KG1 (cell line): ENCODE measurements at regions not wholly inside any gene's neighbourhood (a gene's known extent, or its start where the extent isn't known, plus 50 kb on each side); places are given as distances from the start of the nearest gene placed in this dataset.
"Not testable (repeated sequence)": the region's sequence is repeated elsewhere in the genome, so short reads cannot be mapped to it uniquely, and the experiment has no call there.

Experiments
- DNase-seq: peaks from one replicate; lab custom pipeline; 2025; lab: John Stamatoyannopoulos, UW

- DNase-seq, result no peak
Measured at GRCh38 chr9:88872192-88872946, 118.9 kb upstream of the S1PR3 start.

GRCh38 chr9:88873635-88874034 lies 117.6 kb upstream of the S1PR3 start:
- DNase-seq, result no peak

GRCh38 chr9:88874391-88874790 lies 116.9 kb upstream of the S1PR3 start:
- DNase-seq, result no peak

- DNase-seq, result no peak
Measured at GRCh38 chr9:88875400-88876120, 115.7 kb upstream of the S1PR3 start.

- DNase-seq, result no peak
Measured at GRCh38 chr9:88880199-88880598, 111.1 kb upstream of the S1PR3 start.

- not testable (repeated sequence) for DNase-seq
Measured at GRCh38 chr9:88884291-88884690, 107.0 kb upstream of the S1PR3 start.

GRCh38 chr9:88886762-88887161 lies 104.5 kb upstream of the S1PR3 start:
- DNase-seq, result not testable (repeated sequence)

- no peak for DNase-seq
Measured at GRCh38 chr9:88889386-88889785, 101.9 kb upstream of the S1PR3 start.

- no peak for DNase-seq
Measured at GRCh38 chr9:88890546-88890945, 100.7 kb upstream of the S1PR3 start.

GRCh38 chr9:88891040-88891439 lies 100.2 kb upstream of the S1PR3 start:
- no peak for DNase-seq

- no peak for DNase-seq
Measured at GRCh38 chr9:88892724-88893123, 98.5 kb upstream of the S1PR3 start.

- DNase-seq, result no peak
Measured at GRCh38 chr9:88897081-88897480, 94.2 kb upstream of the S1PR3 start.

- no peak for DNase-seq
Measured at GRCh38 chr9:88898039-88898720, 93.1 kb upstream of the S1PR3 start.

GRCh38 chr9:88905506-88905905 lies 85.8 kb upstream of the S1PR3 start:
- DNase-seq, result no peak

- DNase-seq, result no peak
Measured at GRCh38 chr9:88915916-88916315, 75.4 kb upstream of the S1PR3 start.

GRCh38 chr9:88916894-88917293 lies 74.4 kb upstream of the S1PR3 start:
- DNase-seq, result no peak

GRCh38 chr9:88917375-88917774 lies 73.9 kb upstream of the S1PR3 start:
- DNase-seq, result no peak

GRCh38 chr9:88918537-88918936 lies 72.7 kb upstream of the S1PR3 start:
- DNase-seq, result not testable (repeated sequence)

GRCh38 chr9:88920645-88921044 lies 70.6 kb upstream of the S1PR3 start:
- DNase-seq, result no peak

GRCh38 chr9:88922091-88922490 lies 69.2 kb upstream of the S1PR3 start:
- DNase-seq, result no peak

- no peak for DNase-seq
Measured at GRCh38 chr9:88923092-88923491, 68.2 kb upstream of the S1PR3 start.

GRCh38 chr9:88923653-88924288 lies 67.5 kb upstream of the S1PR3 start:
- DNase-seq, result no peak

GRCh38 chr9:88925481-88925880 lies 65.8 kb upstream of the S1PR3 start:
- DNase-seq, result no peak
